Naive thymus-derived CD8-positive, alpha-beta T cell (primary cell): ENCODE measurements at regions not wholly inside any gene's neighbourhood (a gene's known extent, or its start where the extent isn't known, plus 50 kb on each side); places are given as distances from the start of the nearest gene placed in this dataset.

Source experiments
- ATAC-seq, 2 donors: fragments of 150-1000 bp; cut with Tn5 transposase in 1 of 2; sonication (Bioruptor Pico), chemical (Tn5 transposase) in 1 of 2; 1 replicate in 1 of 2; 2 replicates in 1 of 2; pipeline ENCODE4 v1.10.0; 2021; ENCODE audit warnings: mild to moderate bottlenecking in 2 of 2, moderate library complexity in 2 of 2
- POLR2A ChIA-PET: fragments of 350-600 bp; sonication (Branson Sonifier 250); formaldehyde crosslinking; loops from one replicate; lab custom pipeline; 2021; ENCODE audit warnings: antibody characterized with exemption; lab: Charles Lee
- DNase-seq, 10 donors: peaks; one replicate each; pipeline versions ENCODE4 v3.0.0 to v3.0.0-alpha.2; 2020 to 2022
- H3K27ac Mint-ChIP-seq, 10 donors: one replicate each; pipeline ENCODE4 v1.8.0; 2020 to 2022; ENCODE audit warnings: mild to moderate bottlenecking in 10 of 10, mixed read lengths in 10 of 10, moderate library complexity in 4 of 10, inconsistent platforms in 1 of 10
- H3K27me3 Mint-ChIP-seq, 5 donors: one replicate each; pipeline ENCODE4 v1.8.0; 2021 to 2022; ENCODE audit warnings: mixed read lengths in 5 of 5
- H3K36me3 Mint-ChIP-seq, 3 donors: one replicate each; pipeline ENCODE4 v1.8.0; 2020 to 2022; ENCODE audit warnings: mixed read lengths in 3 of 3, mild to moderate bottlenecking in 2 of 3, inconsistent platforms in 1 of 3
- H3K4me1 Mint-ChIP-seq, 4 donors: one replicate each; pipeline ENCODE4 v1.8.0; 2021 to 2022; ENCODE audit warnings: mixed read lengths in 4 of 4
- H3K4me3 Mint-ChIP-seq, 10 donors: one replicate each; pipeline ENCODE4 v1.8.0; 2020 to 2022; ENCODE audit warnings: mild to moderate bottlenecking in 10 of 10, mixed read lengths in 10 of 10, moderate library complexity in 6 of 10, inconsistent platforms in 1 of 10
- H3K9me3 Mint-ChIP-seq, 9 donors: one replicate each; pipeline ENCODE4 v1.8.0; 2020 to 2022; ENCODE audit warnings: mixed read lengths in 9 of 9, mild to moderate bottlenecking in 3 of 9, inconsistent platforms in 1 of 9, moderate library complexity in 1 of 9

- H3K27me3 Mint-ChIP-seq: peaks cover 0 to 21% (median 11%) of the 10 kb centered on the region in 5 donors
- POLR2A ChIA-PET: no interaction called here
- no peaks in the 10 kb centered on the region for H3K4me1 Mint-ChIP-seq
- H3K9me3 Mint-ChIP-seq: peaks cover 0 to 24% (median 11%) of the 10 kb centered on the region in 9 donors
- DNase-seq (no peak), ATAC-seq (no peak)
- no peak overlapping the region for H3K4me3 Mint-ChIP-seq
- no peaks in the 10 kb centered on the region for H3K36me3 Mint-ChIP-seq
- H3K27ac Mint-ChIP-seq: no peak overlapping the region
Measured at GRCh38 chr6:97423190-97423589, 140.2 kb upstream of the MMS22L start.

GRCh38 chr6:97427648-97428047 is 144.6 kb upstream of the MMS22L start:
- Mint-ChIP-seq H3K9me3 (peaks cover 0 to 3% (median 0%) of the 10 kb centered on the region in 9 donors), H3K36me3 (no peaks in the 10 kb centered on the region), H3K27ac (no peak overlapping the region), H3K4me3 (no peak overlapping the region), H3K4me1 (no peaks in the 10 kb centered on the region), H3K27me3 (peaks cover 0 to 15% (median 8%) of the 10 kb centered on the region in 5 donors)
- no peak for ATAC-seq
- no peak for DNase-seq
- POLR2A ChIA-PET: no interaction called here

- ATAC-seq: no peak
- Mint-ChIP-seq H3K4me1 (no peaks in the 10 kb centered on the region), H3K36me3 (peaks cover 0 to 7% (median 0%) of the 10 kb centered on the region in 3 donors), H3K27me3 (peaks cover 4 to 22% (median 6%) of the 10 kb centered on the region in 5 donors), H3K27ac (no peak overlapping the region), H3K9me3 (peaks cover 0 to 14% (median 0%) of the 10 kb centered on the region in 9 donors), H3K4me3 (no peak overlapping the region)
- no peak for DNase-seq
- POLR2A ChIA-PET: no interaction called here
Measured at GRCh38 chr6:97437087-97437486, 154.1 kb upstream of the MMS22L start.

GRCh38 chr6:97438011-97438671 is 155.1 kb upstream of the MMS22L start:
- Mint-ChIP-seq H3K27me3 (peaks cover 4 to 22% (median 8%) of the 10 kb centered on the region in 5 donors), H3K4me3 (no peak overlapping the region), H3K4me1 (no peaks in the 10 kb centered on the region), H3K27ac (no peak overlapping the region), H3K9me3 (peaks cover 0 to 9% (median 0%) of the 10 kb centered on the region in 9 donors), H3K36me3 (peaks cover 0 to 7% (median 0%) of the 10 kb centered on the region in 3 donors)
- ATAC-seq (no peak), DNase-seq (no peak)
- POLR2A ChIA-PET: no interaction called here

- H3K9me3 Mint-ChIP-seq: no peaks in the 10 kb centered on the region
- peaks cover 0 to 4% (median 3%) of the 10 kb centered on the region in 5 donors for H3K27me3 Mint-ChIP-seq
- no peaks in the 10 kb centered on the region for H3K4me1 Mint-ChIP-seq
- no peak overlapping the region for H3K27ac Mint-ChIP-seq
- DNase-seq (no peak), ATAC-seq (peak in 1 of 2 donors; percentile 22)
- POLR2A ChIA-PET: no interaction called here
- H3K4me3 Mint-ChIP-seq: no peak overlapping the region
- no peaks in the 10 kb centered on the region for H3K36me3 Mint-ChIP-seq
Measured at GRCh38 chr6:97440590-97441176, 157.7 kb upstream of the MMS22L start.

GRCh38 chr6:97443408-97444080 is 160.5 kb upstream of the MMS22L start:
- Mint-ChIP-seq H3K4me3 (no peak overlapping the region), H3K27me3 (peaks cover 2 to 22% (median 5%) of the 10 kb centered on the region in 5 donors), H3K9me3 (no peaks in the 10 kb centered on the region), H3K27ac (no peak overlapping the region), H3K4me1 (no peaks in the 10 kb centered on the region), H3K36me3 (no peaks in the 10 kb centered on the region)
- DNase-seq (no peak), ATAC-seq (no peak)
- POLR2A ChIA-PET: no interaction called here

- ATAC-seq (no peak), DNase-seq (no peak)
- POLR2A ChIA-PET: no interaction called here
- Mint-ChIP-seq H3K4me1 (no peaks in the 10 kb centered on the region), H3K27me3 (peaks cover 4 to 32% (median 10%) of the 10 kb centered on the region in 5 donors), H3K27ac (no peak overlapping the region), H3K4me3 (no peak overlapping the region), H3K9me3 (no peaks in the 10 kb centered on the region), H3K36me3 (no peaks in the 10 kb centered on the region)
Measured at GRCh38 chr6:97445407-97445806, 162.4 kb upstream of the MMS22L start.

GRCh38 chr6:97449444-97449966 is 166.5 kb upstream of the MMS22L start:
- no peaks in the 10 kb centered on the region for H3K4me1 Mint-ChIP-seq
- no peak overlapping the region for H3K4me3 Mint-ChIP-seq
- peaks cover 4 to 33% (median 11%) of the 10 kb centered on the region in 5 donors for H3K27me3 Mint-ChIP-seq
- ATAC-seq (no peak), DNase-seq (no peak)
- no peaks in the 10 kb centered on the region for H3K36me3 Mint-ChIP-seq
- peaks cover 0 to 3% (median 0%) of the 10 kb centered on the region in 9 donors for H3K9me3 Mint-ChIP-seq
- H3K27ac Mint-ChIP-seq: no peak overlapping the region
- POLR2A ChIA-PET: no interaction called here

- Mint-ChIP-seq H3K9me3 (peaks cover 0 to 3% (median 0%) of the 10 kb centered on the region in 9 donors), H3K27ac (no peak overlapping the region), H3K4me1 (no peaks in the 10 kb centered on the region), H3K36me3 (no peaks in the 10 kb centered on the region), H3K27me3 (peaks cover 4 to 33% (median 12%) of the 10 kb centered on the region in 5 donors), H3K4me3 (no peak overlapping the region)
- no peak for DNase-seq
- no peak for ATAC-seq
- POLR2A ChIA-PET: no interaction called here
Measured at GRCh38 chr6:97450087-97450486, 167.1 kb upstream of the MMS22L start.

GRCh38 chr6:97456070-97456469 is 173.1 kb upstream of the MMS22L start:
- Mint-ChIP-seq H3K4me1 (peaks cover 0 to 2% (median 0%) of the 10 kb centered on the region in 4 donors), H3K27ac (no peak overlapping the region), H3K4me3 (no peak overlapping the region), H3K27me3 (peaks cover 0 to 13% (median 4%) of the 10 kb centered on the region in 5 donors), H3K36me3 (no peaks in the 10 kb centered on the region), H3K9me3 (peaks cover 0 to 3% (median 0%) of the 10 kb centered on the region in 9 donors)
- no peak for DNase-seq
- POLR2A ChIA-PET: no interaction called here
- no peak for ATAC-seq

GRCh38 chr6:97459535-97459934 is 176.5 kb upstream of the MMS22L start:
- POLR2A ChIA-PET: no interaction called here
- Mint-ChIP-seq H3K9me3 (no peaks in the 10 kb centered on the region), H3K4me3 (no peak overlapping the region), H3K4me1 (peaks cover 0 to 2% (median 0%) of the 10 kb centered on the region in 4 donors), H3K36me3 (no peaks in the 10 kb centered on the region), H3K27ac (no peak overlapping the region), H3K27me3 (peaks cover 0 to 13% (median 2%) of the 10 kb centered on the region in 5 donors)
- ATAC-seq (no peak), DNase-seq (no peak)

- Mint-ChIP-seq H3K4me1 (peaks cover 0 to 2% (median 0%) of the 10 kb centered on the region in 4 donors), H3K9me3 (no peaks in the 10 kb centered on the region), H3K27me3 (peaks cover 0 to 10% (median 2%) of the 10 kb centered on the region in 5 donors), H3K4me3 (no peak overlapping the region), H3K36me3 (no peaks in the 10 kb centered on the region), H3K27ac (no peak overlapping the region)
- DNase-seq (no peak), ATAC-seq (no peak)
- POLR2A ChIA-PET: no interaction called here
Measured at GRCh38 chr6:97459986-97460385, 177.0 kb upstream of the MMS22L start.
